GM18519 (cell line): ENCODE measurements at regions not wholly inside any gene's neighbourhood (a gene's known extent, or its start where the extent isn't known, plus 50 kb on each side); places are given as distances from the start of the nearest gene placed in this dataset.

Experiments used
- ATAC-seq: cut with Tn5 transposase; IDR thresholded peaks from one replicate; pipeline ENCODE4 v1.9.1; 2021; ENCODE audit warnings: mild to moderate bottlenecking, moderate library complexity; ENCODE audit not compliant: unreplicated experiment, low FRiP score

GRCh38 chr5:57613741-57614140, 131.1 kb upstream of the ACTBL2 start:
- no peak for ATAC-seq

GRCh38 chr5:57611177-57611576, 128.6 kb upstream of the ACTBL2 start:
- ATAC-seq = no peak

DNA sequence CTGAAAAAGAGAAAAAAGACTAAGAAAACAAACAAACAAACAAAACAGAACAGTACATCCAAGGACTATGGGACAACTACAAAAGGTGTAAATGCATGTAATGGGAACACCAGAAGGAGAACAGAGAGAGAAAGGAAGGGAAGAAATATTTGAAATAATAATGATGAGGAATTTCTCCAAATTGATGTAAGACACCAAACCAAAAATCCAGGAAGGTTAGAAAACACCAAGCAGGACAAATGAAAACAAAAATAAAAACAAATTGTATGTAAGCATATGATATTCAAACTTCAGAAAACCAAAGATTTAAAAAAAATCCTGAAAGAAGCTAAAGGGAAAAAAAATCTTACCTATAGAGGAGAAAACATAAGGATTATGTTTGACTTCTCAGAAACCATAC, 125.9 kb upstream of the ACTBL2 start:
- no peak for ATAC-seq

DNA sequence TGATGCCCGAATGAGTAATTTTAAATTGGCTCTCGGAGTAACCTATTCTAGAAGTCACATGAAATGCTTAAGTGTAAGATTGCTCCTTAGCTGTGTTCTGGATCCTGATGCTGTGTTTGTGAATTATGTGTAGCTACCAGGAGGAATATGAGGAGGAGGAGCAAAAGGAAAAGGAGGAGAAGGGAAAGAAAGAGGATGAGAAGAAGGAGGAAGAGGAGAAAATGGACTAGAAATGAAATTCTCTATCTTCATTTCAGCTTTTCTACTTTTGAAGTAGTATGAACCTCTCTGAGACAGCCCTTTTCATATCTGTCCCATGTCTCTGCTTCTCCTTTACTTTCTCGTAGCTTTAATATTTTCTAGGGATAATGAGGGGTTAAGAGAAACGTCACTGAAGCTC, 119.4 kb upstream of the ACTBL2 start:
- no peak for ATAC-seq

DNA sequence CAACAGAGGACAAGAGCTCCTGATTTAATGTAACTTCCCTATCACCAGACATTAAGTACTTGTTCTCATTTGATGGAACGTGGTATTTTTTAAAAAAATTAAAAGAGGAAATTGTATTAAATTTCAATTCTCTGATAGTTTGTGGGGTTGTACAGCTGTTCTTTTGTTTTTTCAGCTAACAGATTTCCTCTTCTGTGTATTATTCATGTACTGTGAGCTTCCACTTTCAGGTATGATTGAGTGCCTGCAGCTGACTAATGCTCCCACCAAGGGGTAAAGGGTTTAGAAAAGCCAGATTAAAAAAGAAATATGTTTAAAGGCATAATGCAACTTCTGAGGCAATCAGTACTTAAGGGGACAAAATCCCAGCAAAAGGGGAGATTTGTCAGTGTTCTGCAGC, 117.7 kb upstream of the ACTBL2 start:
- no peak for ATAC-seq

DNA sequence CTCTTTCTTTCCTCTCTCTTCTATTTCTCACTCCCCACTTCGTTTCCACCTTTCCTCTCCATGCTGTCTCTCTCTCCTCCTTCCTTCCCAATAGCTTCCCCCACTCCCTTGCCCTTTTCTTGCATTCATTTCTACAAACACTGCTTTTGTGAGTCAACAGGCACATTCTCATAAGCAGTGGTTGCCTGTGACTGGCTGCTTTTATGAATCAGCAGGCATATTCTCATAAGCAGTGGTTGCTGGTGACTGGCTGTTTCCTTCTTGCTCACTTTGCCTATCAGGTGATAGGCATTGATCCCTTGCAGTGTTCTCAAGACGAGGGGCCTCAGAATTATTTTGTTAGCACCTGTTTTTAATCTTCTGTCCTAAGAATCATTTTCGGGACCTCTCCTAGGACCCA, 116.1 kb upstream of the ACTBL2 start:
- ATAC-seq = no peak

- no peak for ATAC-seq
These were observed 115.5 kb upstream of the ACTBL2 start for GRCh38 chr5:57598097-57598496.

GRCh38 chr5:57595523-57595991, 112.9 kb upstream of the ACTBL2 start:
- ATAC-seq = no peak

DNA sequence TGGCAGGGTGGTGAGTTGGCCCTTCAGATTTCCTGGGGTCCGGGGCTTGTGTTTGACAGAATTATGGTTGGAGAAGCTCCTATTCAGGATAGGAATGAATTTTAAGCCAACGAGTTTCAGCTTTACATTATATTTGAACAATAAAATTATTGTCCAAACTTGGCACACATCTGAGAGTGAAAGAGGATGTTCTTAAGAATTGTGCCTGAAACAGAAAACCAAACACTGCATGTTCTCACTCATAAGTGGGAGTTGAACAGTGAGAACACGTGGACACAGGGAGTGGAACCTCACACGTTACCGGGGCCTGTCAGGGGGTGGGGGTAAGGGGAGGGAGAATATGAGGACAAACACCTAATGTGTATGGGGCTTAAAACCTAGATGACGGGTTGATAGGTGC, 111.8 kb upstream of the ACTBL2 start:
- ATAC-seq = no peak

- ATAC-seq = no peak
These were observed 109.6 kb upstream of the ACTBL2 start for GRCh38 chr5:57592236-57592635.

DNA sequence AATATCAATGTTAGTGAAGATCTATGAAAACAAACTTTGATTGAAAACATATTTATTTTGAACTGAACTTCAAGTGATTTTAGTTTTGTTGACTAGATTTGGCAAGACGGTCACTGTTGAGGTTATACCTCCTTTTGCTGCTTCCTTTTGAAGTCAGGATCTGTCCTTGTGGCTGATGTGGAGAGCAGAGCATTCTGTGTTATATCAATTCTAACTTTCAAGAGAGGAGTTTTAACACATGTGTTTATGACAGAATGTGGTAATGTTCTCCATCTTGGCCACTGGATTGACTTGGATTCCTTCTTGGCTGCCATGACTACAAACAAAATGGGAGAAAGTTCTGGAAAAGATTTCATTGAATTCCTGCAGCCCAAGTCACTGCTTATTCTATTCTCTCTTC, 104.0 kb upstream of the ACTBL2 start:
- no peak for ATAC-seq

GRCh38 chr5:57582578-57583070, 100.0 kb upstream of the ACTBL2 start:
- ATAC-seq = no peak

- ATAC-seq = no peak
These were observed 99.2 kb upstream of the ACTBL2 start for GRCh38 chr5:57581772-57582171.

GRCh38 chr5:57581222-57581621, 98.6 kb upstream of the ACTBL2 start:
- no peak for ATAC-seq

GRCh38 chr5:57577432-57578175, 95.0 kb upstream of the ACTBL2 start:
- no peak for ATAC-seq

DNA sequence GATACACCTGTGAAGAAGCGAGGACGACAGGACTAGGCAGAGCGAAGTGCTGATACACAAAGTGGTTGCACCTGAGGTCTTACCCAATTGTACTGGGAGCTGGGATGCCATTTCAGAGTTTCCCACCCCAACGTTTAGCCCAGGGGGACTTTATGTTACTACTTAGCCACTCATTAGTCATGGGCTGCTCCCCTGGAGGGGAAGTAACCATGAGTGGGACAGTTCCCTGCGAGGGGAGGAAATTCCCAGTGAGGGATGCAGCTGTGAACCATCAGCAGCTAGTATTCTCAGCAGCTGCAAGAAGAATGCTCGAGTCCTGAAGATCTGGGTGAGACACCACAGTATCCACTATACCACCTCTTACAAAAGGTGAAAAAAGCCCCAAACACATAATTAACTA, 93.7 kb upstream of the ACTBL2 start:
- no peak for ATAC-seq

GRCh38 chr5:57575839-57576238, 93.2 kb upstream of the ACTBL2 start:
- ATAC-seq = no peak

DNA sequence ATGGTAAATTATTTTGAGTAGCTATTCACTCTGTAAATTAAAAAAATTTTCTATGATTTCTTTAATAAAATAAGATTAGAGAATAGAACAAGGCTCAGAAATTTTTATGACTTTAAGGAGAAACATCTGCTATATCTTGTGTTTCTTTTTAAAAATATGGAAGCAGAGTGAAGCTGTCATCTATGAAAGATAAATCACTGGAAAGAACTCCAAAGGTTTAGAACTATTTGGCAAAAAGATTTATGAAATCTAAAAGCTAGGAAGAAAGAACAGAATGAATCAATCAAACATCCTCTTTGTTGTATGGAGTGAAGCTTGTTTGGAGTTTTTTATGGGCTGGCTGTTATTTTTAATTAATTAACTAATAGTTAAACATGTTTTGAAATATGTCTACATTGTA, 89.8 kb upstream of the ACTBL2 start:
- no peak for ATAC-seq

GRCh38 chr5:57569601-57570000, 87.0 kb upstream of the ACTBL2 start:
- ATAC-seq = no peak

DNA sequence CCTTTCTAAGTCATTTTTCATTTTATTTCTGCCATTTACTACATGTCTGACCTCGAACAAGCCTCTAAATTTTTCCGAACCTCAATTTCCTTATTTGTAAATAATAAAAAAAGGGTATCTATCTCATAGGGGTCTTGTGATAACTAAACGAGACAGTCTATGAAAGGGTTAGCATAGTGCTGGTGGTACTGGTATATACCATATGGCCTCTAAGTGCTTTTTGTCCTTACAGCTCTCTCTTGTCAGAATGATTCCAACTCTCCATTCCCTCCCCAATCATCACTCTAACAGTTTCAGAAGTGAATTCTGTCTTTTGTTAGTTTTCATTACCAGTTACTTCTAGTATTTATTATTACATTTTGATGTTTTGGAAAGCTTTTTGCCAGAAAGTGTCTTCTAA, 85.5 kb upstream of the ACTBL2 start:
- no peak for ATAC-seq

- no peak for ATAC-seq
These were observed 84.3 kb upstream of the ACTBL2 start for GRCh38 chr5:57566914-57567313.

- no peak for ATAC-seq
These were observed 78.7 kb upstream of the ACTBL2 start for GRCh38 chr5:57561231-57561842.
